DND-41 (cell line): ENCODE measurements at regions not wholly inside any gene's neighbourhood (a gene's known extent, or its start where the extent isn't known, plus 50 kb on each side); places are given as distances from the start of the nearest gene placed in this dataset.

Source experiments
- ATAC-seq: fragments of 200-7000 bp; cut with Tn5 transposase; 3 replicates; pipeline ENCODE4 v1.9.1; 2021; ENCODE audit warnings: low read depth; ENCODE audit not compliant: insufficient read depth
- DNase-seq: peaks from one replicate; pipeline ENCODE4 v3.0.0-alpha.2; 2020
- H2AFZ ChIP-seq: 2 replicates; pipeline ENCODE4 v1.6.0; 2012; ENCODE audit warnings: low read depth, low read length
- H3K27ac ChIP-seq: 2 replicates; pipeline ENCODE4 v1.5.1; 2012; ENCODE audit warnings: low read length, inconsistent platforms
- H3K27me3 ChIP-seq: fragments of 200-600 bp; sonication (generic); 2 replicates; pipeline ENCODE4 v1.6.0; 2012; ENCODE audit warnings: low read length, mild to moderate bottlenecking, inconsistent platforms; ENCODE audit not compliant: insufficient read depth, poor library complexity
- H3K36me3 ChIP-seq: 2 replicates; pipeline ENCODE4 v1.5.1; 2012; ENCODE audit warnings: low read length, inconsistent platforms; ENCODE audit not compliant: insufficient read depth
- H3K4me1 ChIP-seq: 2 replicates; pipeline ENCODE4 v1.5.1; 2012; ENCODE audit warnings: mild to moderate bottlenecking, low read length; ENCODE audit not compliant: insufficient read depth
- H3K4me2 ChIP-seq: 2 replicates; pipeline ENCODE4 v1.6.0; 2012; ENCODE audit warnings: mild to moderate bottlenecking, moderate library complexity, low read length, inconsistent platforms; ENCODE audit not compliant: insufficient read depth
- H3K4me3 ChIP-seq, 2 experiments: fragments of 200-600 bp in 1 of 2; shearing (Covaris generic) in 1 of 2; 2 replicates each; pipeline ENCODE4 v1.5.1; 2012 to 2016; ENCODE audit warnings: inconsistent platforms in 2 of 2, low read length in 2 of 2, mild to moderate bottlenecking in 2 of 2, low read depth in 1 of 2, moderate library complexity in 1 of 2
- H3K79me2 ChIP-seq: 2 replicates; pipeline ENCODE4 v1.6.0; 2012; ENCODE audit warnings: low read length, inconsistent platforms; ENCODE audit not compliant: insufficient read depth
- H3K9ac ChIP-seq: 2 replicates; pipeline ENCODE4 v1.6.0; 2012; ENCODE audit warnings: low read depth, mild to moderate bottlenecking, inconsistent platforms, low read length, moderate library complexity
- H3K9me3 ChIP-seq: 2 replicates; pipeline ENCODE4 v1.5.1; 2012; ENCODE audit warnings: low read length, moderate library complexity, mild to moderate bottlenecking, inconsistent platforms; ENCODE audit not compliant: insufficient read depth, severe bottlenecking
- H4K20me1 ChIP-seq: 2 replicates; pipeline ENCODE4 v1.6.0; 2012; ENCODE audit warnings: low read length; ENCODE audit not compliant: insufficient read depth
- CTCF ChIP-seq: IDR thresholded peaks from 2 replicates; pipeline ENCODE4 v1.5.1; 2012; ENCODE audit warnings: borderline replicate concordance, low read length, moderate library complexity, mild to moderate bottlenecking; ENCODE audit not compliant: poor library complexity, severe bottlenecking; ENCODE audit errors: extremely low read depth
- EZH2 ChIP-seq: IDR thresholded peaks from 3 replicates; pipeline ENCODE4 v1.6.1; 2012; ENCODE audit warnings: borderline replicate concordance, low read depth, mild to moderate bottlenecking, moderate library complexity, low read length, inconsistent platforms; ENCODE audit not compliant: severe bottlenecking

DNA sequence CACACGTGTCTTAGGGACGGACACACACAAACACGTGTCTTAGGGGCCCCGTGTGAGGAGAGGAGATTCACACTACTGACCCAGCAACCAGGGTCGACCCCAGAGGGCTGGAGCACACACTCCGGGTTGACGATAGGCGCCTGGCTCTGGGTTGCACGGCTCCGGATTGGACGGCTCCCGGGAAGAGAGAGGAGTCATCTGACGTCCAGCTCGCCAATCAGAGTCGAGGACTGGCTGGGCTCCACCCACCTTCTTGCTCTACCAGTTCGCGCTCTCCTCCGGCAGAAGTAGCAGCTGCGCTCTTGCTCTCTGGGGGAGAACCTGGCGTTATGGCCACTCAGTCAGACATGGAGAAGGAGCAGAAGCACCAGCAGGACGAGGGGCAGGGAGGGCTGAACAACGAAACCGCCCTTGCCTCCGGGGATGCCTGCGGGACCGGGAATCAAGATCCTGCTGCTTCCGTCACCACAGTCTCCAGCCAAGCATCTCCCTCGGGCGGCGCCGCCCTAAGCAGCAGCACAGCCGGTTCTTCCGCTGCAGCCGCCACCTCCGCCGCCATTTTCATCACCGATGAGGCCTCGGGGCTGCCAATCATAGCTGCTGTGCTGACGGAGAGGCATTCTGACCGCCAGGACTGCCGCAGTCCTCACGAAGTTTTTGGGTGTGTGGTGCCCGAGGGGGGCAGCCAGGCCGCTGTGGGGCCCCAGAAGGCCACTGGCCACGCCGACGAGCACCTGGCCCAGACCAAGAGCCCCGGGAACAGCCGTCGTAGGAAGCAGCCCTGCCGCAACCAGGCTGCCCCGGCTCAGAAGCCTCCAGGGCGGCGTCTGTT lies 74.3 kb downstream of the NUDT10 start:
- ATAC-seq (no peak), DNase-seq (no peak)
- H4K20me1 ChIP-seq, result no peaks in the 10 kb centered on the region
- H3K27me3 ChIP-seq, result no peaks in the 10 kb centered on the region
- no peak overlapping the region for H3K4me2 ChIP-seq
- no peak overlapping the region for H2AFZ ChIP-seq
- no peak for TF ChIP-seq CTCF
- TF ChIP-seq EZH2, result no peak
- H3K36me3 ChIP-seq, result no peaks in the 10 kb centered on the region
- no peaks in the 10 kb centered on the region for H3K79me2 ChIP-seq
- no peak overlapping the region for H3K4me3 ChIP-seq
- H3K4me1 ChIP-seq, result no peaks in the 10 kb centered on the region
- H3K27ac ChIP-seq, result no peak overlapping the region
- H3K9me3 ChIP-seq, result no peaks in the 10 kb centered on the region
- H3K9ac ChIP-seq, result no peak overlapping the region

DNA sequence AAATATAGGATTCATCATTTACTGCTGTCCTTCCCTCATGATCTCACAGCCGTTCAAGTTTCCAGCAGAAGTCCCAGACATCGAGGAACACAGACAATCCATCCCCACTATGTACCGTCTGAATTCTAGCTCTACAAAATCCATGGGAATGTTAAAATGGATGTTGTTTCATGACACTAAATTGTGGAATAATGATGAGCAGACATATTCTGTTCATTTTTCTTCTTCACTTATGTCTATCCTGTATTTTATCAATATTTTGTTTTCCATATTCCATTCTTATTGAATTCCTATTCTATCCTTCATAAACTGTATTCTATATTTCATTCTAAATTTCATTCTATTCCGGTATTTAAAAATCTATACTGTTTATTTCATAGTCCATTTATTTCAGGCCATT lies 71.8 kb downstream of the NUDT10 start:
- no peak for TF ChIP-seq EZH2
- Histone ChIP-seq H2AFZ (no peak overlapping the region), H3K36me3 (no peaks in the 10 kb centered on the region), H3K4me2 (no peak overlapping the region), H3K9ac (no peak overlapping the region), H3K27me3 (no peaks in the 10 kb centered on the region), H3K4me3 (no peak overlapping the region), H3K79me2 (no peaks in the 10 kb centered on the region), H3K27ac (no peak overlapping the region), H3K4me1 (no peaks in the 10 kb centered on the region), H3K9me3 (no peaks in the 10 kb centered on the region), H4K20me1 (no peaks in the 10 kb centered on the region)
- ATAC-seq (no peak), DNase-seq (no peak)

DNA sequence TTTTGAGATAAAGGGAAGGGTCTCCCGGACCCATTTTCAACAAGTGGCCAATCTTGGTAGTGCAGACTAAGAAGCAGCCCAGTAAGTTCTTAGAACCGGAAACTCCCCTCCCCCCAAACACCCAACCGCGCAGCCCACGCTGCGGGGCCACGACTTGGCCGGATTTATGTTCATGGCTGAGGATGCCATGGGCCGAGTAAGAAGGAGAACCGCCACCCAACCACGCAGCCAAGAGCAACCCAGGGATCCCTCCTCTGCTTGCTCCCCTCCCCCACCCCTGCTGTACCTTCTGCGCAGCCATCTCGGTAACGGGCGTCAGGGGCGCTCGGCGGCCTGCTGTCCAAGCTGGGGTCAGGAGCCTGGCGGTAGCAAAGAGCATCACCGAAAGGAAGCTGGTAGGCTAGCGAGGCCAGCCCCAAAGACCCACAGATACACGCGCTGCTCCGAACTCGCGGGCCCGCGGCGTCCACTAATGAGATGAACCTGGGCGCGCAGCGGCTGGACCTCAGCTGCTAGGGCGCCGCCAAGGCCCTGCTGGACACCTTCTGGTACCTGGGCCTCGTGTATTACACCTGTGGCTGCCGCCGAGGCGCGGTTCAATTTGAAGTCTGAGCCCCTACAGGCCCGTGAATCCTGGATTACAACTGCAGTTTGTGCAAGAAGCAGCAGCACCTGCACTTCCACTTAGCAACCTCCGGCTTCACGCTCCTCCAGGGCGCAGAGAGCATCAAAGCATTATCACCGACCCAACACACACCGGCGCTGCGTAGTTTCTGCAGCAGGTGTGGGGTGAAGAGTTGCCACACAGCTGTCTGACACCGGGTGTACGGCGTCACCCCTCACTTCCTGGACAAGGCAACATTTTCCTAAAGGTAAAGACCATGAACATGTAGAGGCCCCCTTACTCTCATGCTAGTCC lies 63.4 kb downstream of the NUDT10 start:
- H2AFZ ChIP-seq, result no peak overlapping the region
- no peaks in the 10 kb centered on the region for H3K27me3 ChIP-seq
- no peak for TF ChIP-seq CTCF
- no peak for TF ChIP-seq EZH2
- H3K4me2 ChIP-seq, result no peak overlapping the region
- no peaks in the 10 kb centered on the region for H3K79me2 ChIP-seq
- H3K4me1 ChIP-seq, result no peaks in the 10 kb centered on the region
- H3K27ac ChIP-seq, result no peak overlapping the region
- DNase-seq, result no peak
- no peaks in the 10 kb centered on the region for H3K9me3 ChIP-seq
- H4K20me1 ChIP-seq, result no peaks in the 10 kb centered on the region
- no peak overlapping the region for H3K9ac ChIP-seq
- ATAC-seq, result no peak
- H3K4me3 ChIP-seq, result no peak overlapping the region
- H3K36me3 ChIP-seq, result no peaks in the 10 kb centered on the region

DNA sequence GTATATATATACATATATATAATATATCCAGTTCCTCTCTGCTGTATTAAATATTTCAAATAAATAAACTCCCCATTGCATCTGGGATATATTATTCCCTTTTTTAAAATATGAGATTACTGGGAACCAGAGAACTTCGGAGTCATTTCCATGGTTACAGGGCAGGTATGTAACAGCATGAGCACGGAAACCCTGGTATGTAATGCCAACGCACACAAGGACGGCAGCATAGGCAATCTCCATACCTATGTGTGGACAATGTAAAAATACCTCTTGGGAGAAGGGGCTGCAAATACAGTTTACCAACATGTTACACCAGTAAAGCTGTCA lies 62.8 kb downstream of the NUDT10 start:
- no peaks in the 10 kb centered on the region for H3K9me3 ChIP-seq
- H3K27ac ChIP-seq, result no peak overlapping the region
- no peaks in the 10 kb centered on the region for H3K79me2 ChIP-seq
- H3K27me3 ChIP-seq, result no peaks in the 10 kb centered on the region
- H3K36me3 ChIP-seq, result no peaks in the 10 kb centered on the region
- H3K4me3 ChIP-seq, result no peak overlapping the region
- no peaks in the 10 kb centered on the region for H4K20me1 ChIP-seq
- H2AFZ ChIP-seq, result no peak overlapping the region
- no peaks in the 10 kb centered on the region for H3K4me1 ChIP-seq
- DNase-seq (no peak), ATAC-seq (no peak)
- H3K9ac ChIP-seq, result no peak overlapping the region
- TF ChIP-seq EZH2 (no peak), CTCF (no peak)
- H3K4me2 ChIP-seq, result no peak overlapping the region
